Hippocampal formation (tissue), 2 donors: ENCODE measurements at regions not wholly inside any gene's neighbourhood (a gene's known extent, or its start where the extent isn't known, plus 50 kb on each side); places are given as distances from the start of the nearest gene placed in this dataset.

ENCODE experiments used
- DNase-seq, 2 donors: peaks; one replicate each; lab custom pipeline; 2025; lab: John Stamatoyannopoulos, UW

- DNase-seq: no peak
Observed at GRCh38 chrX:68947882-68948605, 119.2 kb downstream of the EFNB1 start.

- no peak for DNase-seq
Observed at GRCh38 chrX:68945603-68946228, 116.9 kb downstream of the EFNB1 start.

- no peak for DNase-seq
Observed at GRCh38 chrX:68945081-68945602, 116.3 kb downstream of the EFNB1 start.

GRCh38 chrX:68944211-68944610, 115.4 kb downstream of the EFNB1 start:
- no peak for DNase-seq

GRCh38 chrX:68942840-68943239, 114.0 kb downstream of the EFNB1 start:
- DNase-seq: no peak

GRCh38 chrX:68942104-68942503, 113.3 kb downstream of the EFNB1 start:
- DNase-seq: no peak

- no peak for DNase-seq
Observed at GRCh38 chrX:68941385-68941952, 112.6 kb downstream of the EFNB1 start.

GRCh38 chrX:68940601-68941000, 111.8 kb downstream of the EFNB1 start:
- DNase-seq: no peak

- DNase-seq: no peak
Observed at GRCh38 chrX:68939868-68940267, 111.0 kb downstream of the EFNB1 start.

- no peak for DNase-seq
Observed at GRCh38 chrX:68938244-68939004, 109.6 kb downstream of the EFNB1 start.

- no peak for DNase-seq
Observed at GRCh38 chrX:68937581-68937980, 108.8 kb downstream of the EFNB1 start.

GRCh38 chrX:68936608-68937007, 107.8 kb downstream of the EFNB1 start:
- no peak for DNase-seq

- no peak for DNase-seq
Observed at GRCh38 chrX:68936126-68936525, 107.3 kb downstream of the EFNB1 start.

GRCh38 chrX:68935362-68935761, 106.5 kb downstream of the EFNB1 start:
- no peak for DNase-seq

- no peak for DNase-seq
Observed at GRCh38 chrX:68934922-68935321, 106.1 kb downstream of the EFNB1 start.

- no peak for DNase-seq
Observed at GRCh38 chrX:68934421-68934820, 105.6 kb downstream of the EFNB1 start.

- DNase-seq: no peak
Observed at GRCh38 chrX:68932611-68933010, 103.8 kb downstream of the EFNB1 start.

- DNase-seq: no peak
Observed at GRCh38 chrX:68931345-68931744, 102.5 kb downstream of the EFNB1 start.

- DNase-seq: no peak
Observed at GRCh38 chrX:68930542-68931317, 101.9 kb downstream of the EFNB1 start.

- no peak for DNase-seq
Observed at GRCh38 chrX:68929332-68930150, 100.7 kb downstream of the EFNB1 start.

- no peak for DNase-seq
Observed at GRCh38 chrX:68928401-68928800, 99.6 kb downstream of the EFNB1 start.
